Ishikawa (cell line): ENCODE measurements at regions not wholly inside any gene's neighbourhood (a gene's known extent, or its start where the extent isn't known, plus 50 kb on each side); places are given as distances from the start of the nearest gene placed in this dataset.

Source experiments
- CEBPB ChIP-seq: IDR thresholded peaks from 2 replicates; pipeline ENCODE4 v1.6.1; 2012
- CREB1 ChIP-seq: IDR thresholded peaks from 2 replicates; pipeline ENCODE4 v1.6.1; 2012; ENCODE audit warnings: low read depth
- EGR1 ChIP-seq: IDR thresholded peaks from 2 replicates; pipeline ENCODE4 v1.6.1; 2012
- EP300 ChIP-seq: IDR thresholded peaks from 2 replicates; pipeline ENCODE4 v1.6.1; 2012; ENCODE audit warnings: borderline replicate concordance
- FOXM1 ChIP-seq: IDR thresholded peaks from 2 replicates; pipeline ENCODE4 v1.6.1; 2012; ENCODE audit warnings: low read depth, borderline replicate concordance
- MAX ChIP-seq: IDR thresholded peaks from 2 replicates; pipeline ENCODE4 v1.6.1; 2012
- NFIC ChIP-seq: IDR thresholded peaks from 2 replicates; pipeline ENCODE4 v1.6.1; 2012
- RAD21 ChIP-seq: IDR thresholded peaks from 2 replicates; pipeline ENCODE4 v1.6.1; 2012; ENCODE audit warnings: low read depth
- TAF1 ChIP-seq: IDR thresholded peaks from 2 replicates; pipeline ENCODE4 v1.6.1; 2012; ENCODE audit warnings: low read depth, mild to moderate bottlenecking
- TCF12 ChIP-seq: IDR thresholded peaks from 2 replicates; pipeline ENCODE4 v1.6.1; 2012; ENCODE audit warnings: low read depth
- TEAD4 ChIP-seq: IDR thresholded peaks from 2 replicates; pipeline ENCODE4 v1.6.1; 2012
- USF1 ChIP-seq: IDR thresholded peaks from 2 replicates; pipeline ENCODE4 v1.6.1; 2012
- YY1 ChIP-seq: IDR thresholded peaks from 2 replicates; pipeline ENCODE4 v1.6.1; 2012; ENCODE audit warnings: low read depth
- ZBTB7A ChIP-seq: IDR thresholded peaks from 2 replicates; pipeline ENCODE4 v1.6.1; 2012; ENCODE audit warnings: low read depth
- TF ChIP-seq, protein P1 (sequence below): IDR thresholded peaks from 2 replicates; pipeline ENCODE4 v1.6.1; 2012; ENCODE audit warnings: low read depth, mild to moderate bottlenecking

GRCh38 chr4:14267373-14268060, 640.0 kb upstream of the BOD1L1 start:
- TF ChIP-seq ZBTB7A (no peak), CEBPB (no peak), TAF1 (no peak), EGR1 (no peak), TEAD4 (no peak), EP300 (no peak), YY1 (no peak), MAX (no peak), CREB1 (no peak), RAD21 (no peak), TCF12 (no peak), FOXM1 (no peak), NFIC (no peak), USF1 (no peak)
- TF ChIP-seq, protein P1, sequence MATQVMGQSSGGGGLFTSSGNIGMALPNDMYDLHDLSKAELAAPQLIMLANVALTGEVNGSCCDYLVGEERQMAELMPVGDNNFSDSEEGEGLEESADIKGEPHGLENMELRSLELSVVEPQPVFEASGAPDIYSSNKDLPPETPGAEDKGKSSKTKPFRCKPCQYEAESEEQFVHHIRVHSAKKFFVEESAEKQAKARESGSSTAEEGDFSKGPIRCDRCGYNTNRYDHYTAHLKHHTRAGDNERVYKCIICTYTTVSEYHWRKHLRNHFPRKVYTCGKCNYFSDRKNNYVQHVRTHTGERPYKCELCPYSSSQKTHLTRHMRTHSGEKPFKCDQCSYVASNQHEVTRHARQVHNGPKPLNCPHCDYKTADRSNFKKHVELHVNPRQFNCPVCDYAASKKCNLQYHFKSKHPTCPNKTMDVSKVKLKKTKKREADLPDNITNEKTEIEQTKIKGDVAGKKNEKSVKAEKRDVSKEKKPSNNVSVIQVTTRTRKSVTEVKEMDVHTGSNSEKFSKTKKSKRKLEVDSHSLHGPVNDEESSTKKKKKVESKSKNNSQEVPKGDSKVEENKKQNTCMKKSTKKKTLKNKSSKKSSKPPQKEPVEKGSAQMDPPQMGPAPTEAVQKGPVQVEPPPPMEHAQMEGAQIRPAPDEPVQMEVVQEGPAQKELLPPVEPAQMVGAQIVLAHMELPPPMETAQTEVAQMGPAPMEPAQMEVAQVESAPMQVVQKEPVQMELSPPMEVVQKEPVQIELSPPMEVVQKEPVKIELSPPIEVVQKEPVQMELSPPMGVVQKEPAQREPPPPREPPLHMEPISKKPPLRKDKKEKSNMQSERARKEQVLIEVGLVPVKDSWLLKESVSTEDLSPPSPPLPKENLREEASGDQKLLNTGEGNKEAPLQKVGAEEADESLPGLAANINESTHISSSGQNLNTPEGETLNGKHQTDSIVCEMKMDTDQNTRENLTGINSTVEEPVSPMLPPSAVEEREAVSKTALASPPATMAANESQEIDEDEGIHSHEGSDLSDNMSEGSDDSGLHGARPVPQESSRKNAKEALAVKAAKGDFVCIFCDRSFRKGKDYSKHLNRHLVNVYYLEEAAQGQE: no peak

DNA sequence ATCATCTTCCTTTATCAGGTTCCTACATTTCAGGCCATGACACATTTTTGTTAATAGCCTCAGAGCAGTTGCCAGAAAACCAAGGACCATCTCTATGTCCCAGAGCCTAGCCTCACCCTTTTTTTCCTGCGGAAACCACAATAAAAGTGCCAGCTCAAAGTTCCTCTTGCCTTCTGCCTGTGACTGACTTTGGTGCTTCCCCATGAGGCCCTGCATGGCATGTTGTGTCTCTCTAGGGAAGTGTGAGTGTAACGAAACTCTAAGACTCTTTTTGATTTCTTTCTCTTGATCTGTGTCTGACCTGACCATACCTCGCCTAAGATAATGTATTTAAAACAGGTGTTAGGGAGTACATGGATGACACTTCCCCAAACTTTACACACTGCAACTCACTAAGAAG, 642.3 kb upstream of the BOD1L1 start:
- no peak for TF ChIP-seq TCF12
- no peak for TF ChIP-seq RAD21
- TF ChIP-seq, protein P1: no peak
- no peak for TF ChIP-seq EP300

GRCh38 chr4:14272206-14272605, 644.7 kb upstream of the BOD1L1 start:
- TF ChIP-seq, protein P1: no peak
- TF ChIP-seq EGR1 (no peak), NFIC (no peak), TCF12 (no peak), YY1 (no peak), EP300 (no peak), CEBPB (no peak), USF1 (no peak), TAF1 (no peak)

DNA sequence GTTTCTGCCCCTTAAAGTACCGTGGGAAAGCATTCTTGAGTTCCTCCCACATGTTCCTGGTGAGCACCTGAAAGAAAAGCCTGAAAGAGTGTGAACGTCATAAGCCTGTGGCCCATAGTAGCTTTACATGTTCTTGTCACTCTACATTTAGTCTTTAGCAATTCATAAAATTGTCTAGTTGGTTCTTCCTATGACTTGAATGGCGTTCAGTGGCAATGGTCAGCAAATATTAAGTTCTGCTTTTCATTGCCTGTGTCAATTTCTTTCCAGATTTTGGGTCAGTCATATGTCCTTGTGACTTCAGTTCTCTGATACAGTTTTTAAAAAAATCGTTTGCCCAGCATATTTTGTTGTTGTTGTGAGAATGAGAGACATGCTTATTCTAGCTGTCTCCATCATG, 650.0 kb upstream of the BOD1L1 start:
- TF ChIP-seq YY1 (no peak), TAF1 (no peak), CREB1 (no peak), TCF12 (no peak), NFIC (no peak), FOXM1 (no peak), USF1 (no peak), MAX (no peak), EGR1 (no peak), TEAD4 (no peak), CEBPB (no peak), ZBTB7A (no peak), EP300 (no peak), RAD21 (no peak)
- TF ChIP-seq, protein P1: no peak
